BLaER1 treated with 17β-estradiol and CSF1 and Interleukin-3, amounts not matched to agents 10 nM and 100 nM (cell line): ENCODE measurements at regions not wholly inside any gene's neighbourhood (a gene's known extent, or its start where the extent isn't known, plus 50 kb on each side); places are given as distances from the start of the nearest gene placed in this dataset.
"Not testable (repeated sequence)": the region's sequence is repeated elsewhere in the genome, so short reads cannot be mapped to it uniquely, and the experiment has no call there.

ENCODE experiments used
- H3K27ac ChIP-seq, 11 experiments: shearing (Covaris generic); formaldehyde crosslinking; 2 replicates each; pipeline ENCODE4 v1.8.1; 2022
- H3K27me3 ChIP-seq, 11 experiments: shearing (Covaris generic); formaldehyde crosslinking; 2 replicates each; pipeline ENCODE4 v1.8.1; 2022
- H3K36me3 ChIP-seq, 11 experiments: shearing (Covaris generic); formaldehyde crosslinking; 2 replicates each; pipeline ENCODE4 v1.8.1; 2022
- H3K4me1 ChIP-seq, 10 experiments: shearing (Covaris generic); formaldehyde crosslinking; 2 replicates each; pipeline ENCODE4 v1.8.1; 2022
- H3K4me2 ChIP-seq, 11 experiments: shearing (Covaris generic); formaldehyde crosslinking; 2 replicates each; pipeline ENCODE4 v1.8.1; 2022
- H3K4me3 ChIP-seq, 10 experiments: shearing (Covaris generic); formaldehyde crosslinking; 2 replicates each; pipeline ENCODE4 v1.8.1; 2022
- H3K9ac ChIP-seq, 11 experiments: shearing (Covaris generic); formaldehyde crosslinking; 2 replicates each; pipeline ENCODE4 v1.8.1; 2022
- H3K9me3 ChIP-seq, 11 experiments: shearing (Covaris generic); formaldehyde crosslinking; replicated peaks in 1 of 11; 2 replicates each; pipeline ENCODE4 v1.8.1; 2022
- H4K20me1 ChIP-seq, 11 experiments: shearing (Covaris generic); formaldehyde crosslinking; 2 replicates each; pipeline ENCODE4 v1.8.1; 2022
- Cebpa-rat ChIP-seq, 11 experiments: shearing (Covaris generic); IDR thresholded peaks; 2 replicates each; pipeline ENCODE4 v1.8.1; 2022

GRCh38 chr7:19552576-19552975 is 156.3 kb downstream of the POLR1F start:
- H3K4me3 ChIP-seq, result no peak overlapping the region
- no peak overlapping the region for H3K4me2 ChIP-seq
- H3K9me3 ChIP-seq, result peaks cover 0 to 9% (median 7%) of the 10 kb centered on the region in 11 experiments; a peak in 11 of 22 replicates
- no peaks in the 10 kb centered on the region for H3K27me3 ChIP-seq
- H4K20me1 ChIP-seq, result no peaks in the 10 kb centered on the region
- no peak overlapping the region for H3K27ac ChIP-seq
- no peaks in the 10 kb centered on the region for H3K36me3 ChIP-seq
- TF ChIP-seq Cebpa-rat (IDR thresholded peaks at IDR 0.05), result no peak
- H3K4me1 ChIP-seq, result no peaks in the 10 kb centered on the region
- H3K9ac ChIP-seq, result no peak overlapping the region

- H3K4me2 ChIP-seq, H4K20me1 ChIP-seq, H3K4me3 ChIP-seq, H3K27me3 ChIP-seq, H3K4me1 ChIP-seq, H3K9ac ChIP-seq, H3K36me3 ChIP-seq, H3K27ac ChIP-seq: not testable (repeated sequence)
- peaks cover 0 to 14% (median 7%) of the 10 kb centered on the region in 11 experiments; a peak in 11 of 22 replicates for H3K9me3 ChIP-seq
These were observed 159.6 kb downstream of the POLR1F start for GRCh38 chr7:19549246-19549645.

GRCh38 chr7:19537942-19538401 is 170.9 kb downstream of the POLR1F start:
- H3K27me3 ChIP-seq, result no peaks in the 10 kb centered on the region
- H3K4me3 ChIP-seq, result no peak overlapping the region
- TF ChIP-seq Cebpa-rat (IDR thresholded peaks at IDR 0.05), result no peak
- no peak overlapping the region for H3K4me2 ChIP-seq
- H3K9me3 ChIP-seq, result peaks cover 0 to 5% (median 0%) of the 10 kb centered on the region in 11 experiments; a peak in 1 of 22 replicates
- no peaks in the 10 kb centered on the region for H3K4me1 ChIP-seq
- no peaks in the 10 kb centered on the region for H4K20me1 ChIP-seq
- H3K36me3 ChIP-seq, result no peaks in the 10 kb centered on the region
- no peak overlapping the region for H3K27ac ChIP-seq
- no peak overlapping the region for H3K9ac ChIP-seq

- H4K20me1 ChIP-seq, result no peaks in the 10 kb centered on the region
- H3K9ac ChIP-seq, result no peak overlapping the region
- H3K36me3 ChIP-seq, result no peaks in the 10 kb centered on the region
- peaks cover 0 to 5% (median 0%) of the 10 kb centered on the region in 11 experiments; a peak in 1 of 22 replicates for H3K9me3 ChIP-seq
- no peak overlapping the region for H3K4me2 ChIP-seq
- no peaks in the 10 kb centered on the region for H3K27me3 ChIP-seq
- no peak for TF ChIP-seq Cebpa-rat (IDR thresholded peaks at IDR 0.05)
- no peak overlapping the region for H3K4me3 ChIP-seq
- H3K27ac ChIP-seq, result no peak overlapping the region
- no peaks in the 10 kb centered on the region for H3K4me1 ChIP-seq
These were observed 175.6 kb downstream of the POLR1F start for GRCh38 chr7:19533266-19533665.

GRCh38 chr7:19530852-19531251 is 178.0 kb downstream of the POLR1F start:
- no peak for TF ChIP-seq Cebpa-rat (IDR thresholded peaks at IDR 0.05)
- Histone ChIP-seq H3K4me1 (no peaks in the 10 kb centered on the region), H3K27ac (no peak overlapping the region)

GRCh38 chr7:19530261-19530660 is 178.6 kb downstream of the POLR1F start:
- Histone ChIP-seq H3K36me3 (no peaks in the 10 kb centered on the region), H3K4me1 (no peaks in the 10 kb centered on the region), H3K4me2 (no peak overlapping the region), H3K4me3 (no peak overlapping the region), H3K27me3 (no peaks in the 10 kb centered on the region), H3K27ac (no peak overlapping the region), H3K9me3 (peaks cover 0 to 5% (median 0%) of the 10 kb centered on the region in 11 experiments; a peak in 1 of 22 replicates), H3K9ac (no peak overlapping the region), H4K20me1 (no peaks in the 10 kb centered on the region)
- TF ChIP-seq Cebpa-rat (IDR thresholded peaks at IDR 0.05), result no peak

More at GRCh38 chr7:19530852-19531251, 178.0 kb downstream of the POLR1F start:
- Histone ChIP-seq H4K20me1 (no peaks in the 10 kb centered on the region), H3K27me3 (no peaks in the 10 kb centered on the region), H3K9me3 (peaks cover 0 to 5% (median 0%) of the 10 kb centered on the region in 11 experiments; a peak in 1 of 22 replicates), H3K9ac (no peak overlapping the region), H3K4me2 (no peak overlapping the region), H3K4me3 (no peak overlapping the region), H3K36me3 (no peaks in the 10 kb centered on the region)

- Histone ChIP-seq H3K9ac (no peak overlapping the region), H3K27me3 (no peaks in the 10 kb centered on the region), H3K27ac (no peak overlapping the region), H3K36me3 (no peaks in the 10 kb centered on the region), H3K4me2 (no peak overlapping the region), H3K4me1 (no peaks in the 10 kb centered on the region), H3K4me3 (no peak overlapping the region), H4K20me1 (no peaks in the 10 kb centered on the region), H3K9me3 (no peaks in the 10 kb centered on the region)
- no peak for TF ChIP-seq Cebpa-rat (IDR thresholded peaks at IDR 0.05)
These were observed 182.2 kb downstream of the POLR1F start for GRCh38 chr7:19526639-19527038.

GRCh38 chr7:19522486-19522885 is 186.4 kb downstream of the POLR1F start:
- H3K36me3 ChIP-seq, result no peaks in the 10 kb centered on the region
- TF ChIP-seq Cebpa-rat (IDR thresholded peaks at IDR 0.05), result no peak
- H3K27ac ChIP-seq, result no peak overlapping the region

GRCh38 chr7:19520392-19520791 is 188.4 kb downstream of the POLR1F start:
- H3K4me2 ChIP-seq, result no peak overlapping the region
- no peaks in the 10 kb centered on the region for H3K27me3 ChIP-seq
- H4K20me1 ChIP-seq, result no peaks in the 10 kb centered on the region
- TF ChIP-seq Cebpa-rat (IDR thresholded peaks at IDR 0.05), result no peak
- no peaks in the 10 kb centered on the region for H3K36me3 ChIP-seq
- no peaks in the 10 kb centered on the region for H3K4me1 ChIP-seq
- H3K4me3 ChIP-seq, result no peak overlapping the region
- H3K9me3 ChIP-seq, result no peaks in the 10 kb centered on the region
- no peak overlapping the region for H3K9ac ChIP-seq
- H3K27ac ChIP-seq, result no peak overlapping the region

More at GRCh38 chr7:19522486-19522885, 186.4 kb downstream of the POLR1F start:
- Histone ChIP-seq H3K4me2 (no peak overlapping the region), H3K4me3 (no peak overlapping the region), H3K27me3 (no peaks in the 10 kb centered on the region), H3K9ac (no peak overlapping the region), H4K20me1 (no peaks in the 10 kb centered on the region), H3K4me1 (no peaks in the 10 kb centered on the region), H3K9me3 (no peaks in the 10 kb centered on the region)

GRCh38 chr7:19519443-19520021 is 189.3 kb downstream of the POLR1F start:
- Histone ChIP-seq H4K20me1 (no peaks in the 10 kb centered on the region), H3K4me2 (no peak overlapping the region), H3K4me3 (no peak overlapping the region)

GRCh38 chr7:19517546-19517945 is 191.3 kb downstream of the POLR1F start:
- H3K9ac ChIP-seq, H3K9me3 ChIP-seq, H3K36me3 ChIP-seq, H3K4me3 ChIP-seq, H3K27me3 ChIP-seq, H4K20me1 ChIP-seq, H3K4me1 ChIP-seq, H3K4me2 ChIP-seq, H3K27ac ChIP-seq: not testable (repeated sequence)

More at GRCh38 chr7:19519443-19520021, 189.3 kb downstream of the POLR1F start:
- TF ChIP-seq Cebpa-rat (IDR thresholded peaks at IDR 0.05), result no peak
- Histone ChIP-seq H3K4me1 (no peaks in the 10 kb centered on the region), H3K27ac (no peak overlapping the region), H3K9ac (no peak overlapping the region), H3K9me3 (no peaks in the 10 kb centered on the region), H3K27me3 (no peaks in the 10 kb centered on the region), H3K36me3 (no peaks in the 10 kb centered on the region)
